Skeletal muscle satellite cell (primary cell): ENCODE measurements at regions not wholly inside any gene's neighbourhood (a gene's known extent, or its start where the extent isn't known, plus 50 kb on each side); places are given as distances from the start of the nearest gene placed in this dataset.
"Not testable (repeated sequence)": the region's sequence is repeated elsewhere in the genome, so short reads cannot be mapped to it uniquely, and the experiment has no call there.

Source experiments
- H3K27me3 ChIP-seq: 2 replicates; pipeline ENCODE4 v1.7.0; 2013; ENCODE audit warnings: low read length; ENCODE audit not compliant: control insufficient read depth, insufficient read depth
- H3K36me3 ChIP-seq: 2 replicates; pipeline ENCODE4 v1.7.0; 2013; ENCODE audit warnings: mild to moderate bottlenecking, control low read depth, low read length; ENCODE audit not compliant: insufficient read depth
- H3K4me1 ChIP-seq: 2 replicates; pipeline ENCODE4 v1.7.0; 2013; ENCODE audit warnings: low read length; ENCODE audit not compliant: control insufficient read depth, insufficient read depth
- H3K4me2 ChIP-seq: 2 replicates; pipeline ENCODE4 v1.7.0; 2013; ENCODE audit warnings: mild to moderate bottlenecking, low read length
- H3K4me3 ChIP-seq: 2 replicates; pipeline ENCODE4 v1.7.0; 2013; ENCODE audit warnings: low read length
- H3K9ac ChIP-seq: 2 replicates; pipeline ENCODE4 v1.7.0; 2013; ENCODE audit warnings: mild to moderate bottlenecking, low read depth, low read length, moderate library complexity
- H3K9me3 ChIP-seq: replicated peaks from 2 replicates; pipeline ENCODE4 v1.7.0; 2013; ENCODE audit warnings: mild to moderate bottlenecking, control low read depth, low read length

GRCh38 chr3:176141837-176142236, 1055.4 kb downstream of the TBL1XR1 start:
- no peaks in the 10 kb centered on the region for H3K27me3 ChIP-seq
- H3K36me3 ChIP-seq: no peaks in the 10 kb centered on the region
- H3K9me3 ChIP-seq: no peaks in the 10 kb centered on the region
- H3K4me2 ChIP-seq: no peak overlapping the region
- no peak overlapping the region for H3K4me3 ChIP-seq
- H3K9ac ChIP-seq: no peak overlapping the region
- no peaks in the 10 kb centered on the region for H3K4me1 ChIP-seq

GRCh38 chr3:176120507-176120906, 1076.8 kb downstream of the TBL1XR1 start:
- H3K4me2 ChIP-seq: no peak overlapping the region
- H3K4me3 ChIP-seq: no peak overlapping the region
- H3K9ac ChIP-seq: no peak overlapping the region
- no peaks in the 10 kb centered on the region for H3K27me3 ChIP-seq
- H3K9me3 ChIP-seq: no peaks in the 10 kb centered on the region
- H3K4me1 ChIP-seq: no peaks in the 10 kb centered on the region
- H3K36me3 ChIP-seq: no peaks in the 10 kb centered on the region

GRCh38 chr3:176119826-176120225, 1077.5 kb downstream of the TBL1XR1 start:
- no peaks in the 10 kb centered on the region for H3K36me3 ChIP-seq
- no peak overlapping the region for H3K9ac ChIP-seq
- H3K27me3 ChIP-seq: no peaks in the 10 kb centered on the region
- no peaks in the 10 kb centered on the region for H3K4me1 ChIP-seq
- H3K9me3 ChIP-seq: no peaks in the 10 kb centered on the region
- H3K4me2 ChIP-seq: no peak overlapping the region
- no peak overlapping the region for H3K4me3 ChIP-seq

GRCh38 chr3:176106380-176106779, 1090.9 kb downstream of the TBL1XR1 start:
- Histone ChIP-seq H3K9ac (no peak overlapping the region), H3K36me3 (no peaks in the 10 kb centered on the region)

GRCh38 chr3:176097027-176097426, 1100.3 kb downstream of the TBL1XR1 start:
- Histone ChIP-seq H3K9me3 (no peaks in the 10 kb centered on the region), H3K4me1 (no peaks in the 10 kb centered on the region)

More at GRCh38 chr3:176106380-176106779, 1090.9 kb downstream of the TBL1XR1 start:
- Histone ChIP-seq H3K4me2 (no peak overlapping the region), H3K9me3 (no peaks in the 10 kb centered on the region), H3K27me3 (no peaks in the 10 kb centered on the region), H3K4me1 (no peaks in the 10 kb centered on the region), H3K4me3 (no peak overlapping the region)

GRCh38 chr3:176093892-176094291, 1103.4 kb downstream of the TBL1XR1 start:
- not testable (repeated sequence) for H3K9ac ChIP-seq, H3K4me3 ChIP-seq, H3K36me3 ChIP-seq, H3K27me3 ChIP-seq, H3K4me2 ChIP-seq, H3K9me3 ChIP-seq, H3K4me1 ChIP-seq

More at GRCh38 chr3:176097027-176097426, 1100.3 kb downstream of the TBL1XR1 start:
- Histone ChIP-seq H3K4me3 (no peak overlapping the region), H3K27me3 (no peaks in the 10 kb centered on the region), H3K9ac (no peak overlapping the region), H3K36me3 (no peaks in the 10 kb centered on the region), H3K4me2 (no peak overlapping the region)

DNA sequence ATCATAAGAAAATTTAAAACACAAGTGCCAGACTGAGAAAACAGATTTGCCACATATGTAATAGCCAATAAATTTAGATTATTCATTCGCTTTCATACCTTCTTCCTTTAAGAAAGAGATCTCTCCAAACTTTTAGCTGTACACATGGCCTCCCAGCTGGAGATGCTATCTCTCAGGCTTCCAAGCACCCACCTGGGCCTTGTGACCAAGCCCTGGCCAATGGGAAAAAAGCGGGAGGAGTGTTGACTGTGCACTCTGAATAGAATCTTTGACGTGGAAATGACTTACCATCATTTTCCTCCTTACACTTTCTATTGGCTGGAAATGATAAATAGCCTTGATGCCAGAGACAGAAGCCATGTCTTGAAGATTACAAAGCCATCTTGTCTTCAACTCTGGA, 1106.6 kb downstream of the TBL1XR1 start:
- H3K4me1 ChIP-seq: no peaks in the 10 kb centered on the region
- H3K36me3 ChIP-seq: no peaks in the 10 kb centered on the region
- H3K27me3 ChIP-seq: no peaks in the 10 kb centered on the region
- H3K4me2 ChIP-seq: no peak overlapping the region
- H3K4me3 ChIP-seq: no peak overlapping the region
- H3K9ac ChIP-seq: no peak overlapping the region
- H3K9me3 ChIP-seq: no peaks in the 10 kb centered on the region

DNA sequence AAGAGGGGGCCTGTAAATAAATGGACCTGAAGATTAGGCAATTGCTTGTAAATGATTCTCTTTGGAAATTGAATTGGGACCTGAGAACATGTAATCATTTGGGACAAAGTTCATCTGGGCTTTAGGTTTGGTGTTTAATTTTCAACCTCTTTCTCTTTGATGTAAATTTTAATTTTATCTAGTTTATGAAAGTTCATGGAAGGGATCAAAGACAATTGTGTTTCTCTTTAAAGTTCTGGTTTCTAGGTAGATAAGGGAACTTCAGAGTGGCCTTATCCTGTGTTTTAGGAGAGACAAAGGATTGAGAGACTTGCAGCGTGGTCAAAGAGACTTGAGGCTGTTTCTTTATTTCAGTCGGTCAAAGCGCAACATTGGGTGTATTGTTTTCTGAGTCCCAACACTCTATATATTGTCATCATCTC, 1108.3 kb downstream of the TBL1XR1 start:
- no peaks in the 10 kb centered on the region for H3K9me3 ChIP-seq
- H3K4me2 ChIP-seq: no peak overlapping the region
- no peaks in the 10 kb centered on the region for H3K36me3 ChIP-seq
- no peaks in the 10 kb centered on the region for H3K4me1 ChIP-seq
- no peak overlapping the region for H3K9ac ChIP-seq
- H3K4me3 ChIP-seq: no peak overlapping the region
- no peaks in the 10 kb centered on the region for H3K27me3 ChIP-seq

DNA sequence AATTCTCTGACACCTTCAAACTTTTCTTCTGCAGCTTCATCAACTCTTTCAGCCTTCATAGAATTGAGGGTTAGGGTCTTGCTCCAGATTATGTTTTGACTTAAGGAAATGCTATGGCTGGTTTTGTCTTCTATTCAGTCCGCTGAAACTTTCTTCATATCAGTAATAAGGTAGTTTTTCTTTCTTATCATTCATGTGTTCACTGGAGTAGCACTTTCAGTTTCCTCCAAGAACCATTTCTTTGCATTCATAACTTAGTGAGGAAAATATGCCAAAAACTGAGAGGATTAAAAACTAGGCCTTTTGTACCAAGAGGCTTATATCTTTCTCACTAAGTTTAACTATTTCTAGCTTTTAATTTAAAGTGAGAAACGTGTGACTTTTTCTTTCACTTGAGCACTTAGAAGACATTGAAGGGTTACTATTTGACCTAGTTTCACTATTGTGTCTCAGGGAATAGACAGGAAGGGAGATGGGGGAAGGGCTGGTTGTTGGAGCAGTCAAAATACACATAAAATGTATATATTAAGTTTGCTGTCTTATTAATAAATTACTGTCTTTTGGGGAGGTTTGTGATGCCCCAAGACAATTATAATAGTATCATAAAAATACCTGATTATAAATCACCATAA, 1110.1 kb downstream of the TBL1XR1 start:
- Histone ChIP-seq H3K9me3 (no peaks in the 10 kb centered on the region), H3K4me1 (no peaks in the 10 kb centered on the region), H3K27me3 (no peaks in the 10 kb centered on the region), H3K4me3 (no peak overlapping the region), H3K9ac (no peak overlapping the region), H3K4me2 (no peak overlapping the region), H3K36me3 (no peaks in the 10 kb centered on the region)

DNA sequence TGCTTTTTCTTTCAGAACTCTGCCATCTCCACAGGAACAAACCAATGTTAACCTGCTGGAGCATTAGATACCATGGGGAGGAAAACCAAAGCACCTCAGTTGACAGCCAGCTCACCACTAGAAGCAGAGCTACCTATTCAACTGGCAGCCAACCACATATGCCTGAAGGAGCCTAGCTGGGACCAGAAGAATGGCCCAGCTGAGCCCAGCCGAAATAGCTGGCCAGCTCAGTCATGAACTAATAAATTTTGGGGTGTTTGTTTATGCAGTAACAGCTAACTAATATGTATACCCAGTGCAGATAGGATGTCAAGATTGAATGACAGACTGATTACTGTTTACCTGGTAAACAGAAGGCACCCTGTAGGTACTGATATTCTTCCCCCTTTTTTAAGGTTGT, 1117.5 kb downstream of the TBL1XR1 start:
- Histone ChIP-seq H3K4me2 (no peak overlapping the region), H3K4me1 (no peaks in the 10 kb centered on the region), H3K4me3 (no peak overlapping the region), H3K9me3 (no peaks in the 10 kb centered on the region), H3K36me3 (no peaks in the 10 kb centered on the region), H3K27me3 (no peaks in the 10 kb centered on the region), H3K9ac (no peak overlapping the region)

DNA sequence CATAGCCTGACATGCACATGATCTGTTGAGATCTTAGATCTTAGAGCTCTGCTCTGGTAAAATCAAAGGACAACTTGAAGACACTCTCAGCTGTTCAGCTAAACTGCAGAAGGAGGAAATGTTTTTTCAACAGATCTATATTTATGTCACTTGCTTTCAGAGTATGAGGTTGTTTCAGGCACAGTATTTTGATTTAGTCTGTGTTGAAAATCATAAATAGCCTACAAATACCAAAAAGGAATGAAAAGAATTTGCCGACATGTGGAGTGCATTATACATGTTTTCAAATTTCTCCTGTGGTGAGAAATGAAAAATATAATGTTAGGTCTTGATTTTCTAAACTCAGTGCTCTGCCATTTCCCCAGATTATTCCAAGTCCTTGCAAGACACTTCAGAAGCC, 1118.4 kb downstream of the TBL1XR1 start:
- Histone ChIP-seq H3K9me3 (no peaks in the 10 kb centered on the region), H3K27me3 (no peaks in the 10 kb centered on the region), H3K4me3 (no peak overlapping the region), H3K9ac (no peak overlapping the region), H3K4me2 (no peak overlapping the region), H3K4me1 (no peaks in the 10 kb centered on the region), H3K36me3 (no peaks in the 10 kb centered on the region)

- Histone ChIP-seq H3K9ac (no peak overlapping the region), H3K4me1 (no peaks in the 10 kb centered on the region), H3K4me3 (no peak overlapping the region), H3K36me3 (no peaks in the 10 kb centered on the region), H3K4me2 (no peak overlapping the region), H3K9me3 (no peaks in the 10 kb centered on the region), H3K27me3 (no peaks in the 10 kb centered on the region)
Observed at GRCh38 chr3:176075491-176075890, 1121.8 kb downstream of the TBL1XR1 start.
